ENCODE measurements at regions not wholly inside any gene's neighbourhood (a gene's known extent, or its start where the extent isn't known, plus 50 kb on each side); places are given as distances from the start of the nearest gene placed in this dataset.

DNA sequence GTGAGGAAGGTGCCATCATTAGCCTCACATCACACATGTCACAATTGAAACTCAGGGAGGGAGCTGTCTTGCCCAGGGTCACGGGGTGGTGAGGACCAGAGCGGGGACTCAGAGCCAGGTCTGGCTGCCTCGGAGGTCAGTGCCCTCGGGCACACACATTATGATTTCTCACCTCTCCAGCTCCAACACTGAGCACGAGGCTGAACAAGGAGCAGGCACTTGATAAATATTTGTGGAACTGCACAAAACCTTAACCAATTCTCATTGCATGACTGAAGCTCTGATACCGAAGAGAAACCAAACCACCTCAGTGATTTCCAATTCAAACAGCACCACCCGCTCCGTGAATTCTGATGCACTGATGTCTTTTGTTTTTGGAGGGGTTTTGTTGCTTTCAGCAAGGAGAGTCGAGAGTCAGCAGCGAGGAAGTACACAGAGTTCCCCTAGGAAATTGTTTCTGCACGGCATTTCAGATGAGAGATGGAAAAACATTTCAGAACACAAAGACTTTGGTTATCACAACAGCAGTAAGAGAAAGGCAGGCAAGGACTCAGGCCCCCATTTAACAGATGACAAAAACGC, 55.3 kb upstream of the ZMIZ1 start:
- DNase-seq, result no peak

DNA sequence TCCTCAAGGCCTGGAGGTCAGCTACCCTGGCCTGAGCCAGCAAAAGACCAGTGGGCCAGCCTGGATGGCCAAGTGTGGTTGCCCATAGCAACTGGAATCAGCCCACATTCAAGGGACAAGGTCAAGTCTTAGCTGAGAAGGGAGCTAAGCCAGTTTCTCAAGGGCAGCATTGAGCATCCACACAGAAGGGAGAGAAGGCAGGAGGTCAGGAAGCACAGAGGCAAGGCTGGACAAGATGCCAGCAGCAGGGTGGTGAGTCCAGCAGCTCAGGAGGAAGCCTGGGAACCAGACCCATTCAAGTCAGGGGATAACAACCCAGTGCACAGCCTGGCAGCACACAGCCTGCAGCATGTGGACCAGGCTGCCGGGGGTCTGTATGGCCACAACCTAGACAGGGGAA, 54.0 kb upstream of the ZMIZ1 start:
- no peak for DNase-seq

DNA sequence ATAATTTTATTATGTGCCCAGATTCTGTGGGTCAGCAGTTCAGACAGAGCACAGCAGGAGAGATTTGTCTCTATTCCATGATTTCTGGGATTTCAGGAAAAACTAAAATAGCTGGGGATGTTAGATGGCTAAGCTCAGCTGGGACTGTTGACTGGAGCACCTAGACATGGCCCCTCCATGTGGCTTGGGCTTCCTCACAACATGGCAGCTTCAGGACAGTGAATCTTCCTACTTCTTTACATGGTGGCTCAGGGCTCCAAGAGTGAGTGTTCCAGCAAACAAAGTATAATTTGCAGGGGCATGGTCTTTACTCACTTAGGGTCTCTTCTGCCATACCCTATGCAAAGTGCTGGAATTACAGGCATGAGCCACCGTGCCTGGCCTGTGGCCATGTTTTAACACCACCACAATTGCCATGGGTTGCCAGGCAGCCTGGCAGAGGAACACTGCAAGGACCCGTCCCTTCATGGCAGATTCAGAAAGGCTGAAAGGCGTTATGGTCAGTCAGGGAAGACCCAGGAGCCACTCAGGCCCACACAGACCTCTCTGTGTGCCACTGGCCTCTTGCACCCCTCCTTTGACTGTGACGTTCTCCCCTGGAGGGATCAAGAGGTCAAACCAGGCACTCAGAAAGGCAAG, 50.8 kb upstream of the ZMIZ1 start:
- no peak for DNase-seq

DNA sequence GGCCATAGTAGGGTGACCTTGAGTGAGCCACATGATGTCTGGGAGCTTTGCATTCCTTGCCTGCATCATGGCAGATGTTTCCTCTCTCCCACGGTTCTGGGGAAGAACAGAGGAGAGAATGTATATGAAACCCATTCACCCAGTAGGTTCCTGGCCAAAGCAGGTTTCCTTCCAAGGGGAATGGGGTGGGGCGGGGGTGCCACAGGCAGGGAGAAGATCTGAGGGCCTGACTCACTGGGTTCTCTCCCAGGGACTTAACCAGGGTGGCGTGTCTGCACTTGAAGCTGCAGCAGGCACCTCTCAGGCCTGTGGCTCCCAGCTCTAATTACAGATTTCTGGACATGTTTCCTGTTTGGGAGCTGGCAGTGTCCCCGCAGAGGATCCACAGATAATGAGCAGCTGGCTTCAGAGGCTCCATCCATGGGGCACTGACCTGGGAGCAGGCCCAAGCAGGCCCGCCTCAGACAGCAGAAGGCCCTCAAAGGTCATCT, 50.2 kb upstream of the ZMIZ1 start:
- no peak for DNase-seq

All from SIG-M5 (cell line).